HS-27A (cell line): ENCODE measurements at regions not wholly inside any gene's neighbourhood (a gene's known extent, or its start where the extent isn't known, plus 50 kb on each side); places are given as distances from the start of the nearest gene placed in this dataset.
"Not testable (repeated sequence)": the region's sequence is repeated elsewhere in the genome, so short reads cannot be mapped to it uniquely, and the experiment has no call there.

Source experiments
- DNase-seq: peaks from one replicate; pipeline ENCODE4 v3.0.0-alpha.2; 2012; ENCODE audit warnings: low read depth, missing footprints

DNA sequence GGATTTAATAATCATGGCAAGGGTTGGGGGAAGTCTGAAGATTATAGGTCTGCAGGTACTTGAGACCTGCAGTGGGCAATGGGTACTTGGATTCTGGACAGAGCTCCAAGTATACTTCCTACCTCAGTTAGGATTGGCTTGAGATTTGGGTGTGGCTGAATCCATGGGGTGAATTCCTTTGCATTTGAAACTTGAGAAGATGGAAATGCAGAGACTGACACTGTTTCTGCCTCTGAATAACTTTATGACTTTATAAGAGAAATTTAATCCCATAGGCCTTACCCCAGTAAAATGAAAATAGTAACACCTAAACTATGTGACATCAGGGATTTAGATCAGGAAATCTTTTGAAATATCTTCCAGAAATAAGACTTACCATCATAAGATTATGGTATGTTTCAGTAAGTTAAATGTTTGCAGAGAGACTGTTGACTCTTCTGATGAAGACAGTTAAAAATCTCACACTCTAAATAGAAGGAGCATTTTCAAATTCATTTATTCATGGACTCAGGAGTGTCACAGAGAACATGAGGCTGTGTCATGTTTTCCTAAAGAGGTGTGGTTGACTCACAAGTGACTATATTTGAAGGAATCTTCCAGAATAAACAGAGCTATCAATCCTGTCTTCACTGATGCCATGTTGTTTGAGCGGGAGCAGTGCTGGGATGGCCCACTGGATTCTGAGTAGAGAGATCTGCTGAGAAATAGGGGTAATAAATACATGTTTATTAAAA lies 513.5 kb upstream of the NR3C2 start:
- DNase-seq, result peak; percentile 40

DNA sequence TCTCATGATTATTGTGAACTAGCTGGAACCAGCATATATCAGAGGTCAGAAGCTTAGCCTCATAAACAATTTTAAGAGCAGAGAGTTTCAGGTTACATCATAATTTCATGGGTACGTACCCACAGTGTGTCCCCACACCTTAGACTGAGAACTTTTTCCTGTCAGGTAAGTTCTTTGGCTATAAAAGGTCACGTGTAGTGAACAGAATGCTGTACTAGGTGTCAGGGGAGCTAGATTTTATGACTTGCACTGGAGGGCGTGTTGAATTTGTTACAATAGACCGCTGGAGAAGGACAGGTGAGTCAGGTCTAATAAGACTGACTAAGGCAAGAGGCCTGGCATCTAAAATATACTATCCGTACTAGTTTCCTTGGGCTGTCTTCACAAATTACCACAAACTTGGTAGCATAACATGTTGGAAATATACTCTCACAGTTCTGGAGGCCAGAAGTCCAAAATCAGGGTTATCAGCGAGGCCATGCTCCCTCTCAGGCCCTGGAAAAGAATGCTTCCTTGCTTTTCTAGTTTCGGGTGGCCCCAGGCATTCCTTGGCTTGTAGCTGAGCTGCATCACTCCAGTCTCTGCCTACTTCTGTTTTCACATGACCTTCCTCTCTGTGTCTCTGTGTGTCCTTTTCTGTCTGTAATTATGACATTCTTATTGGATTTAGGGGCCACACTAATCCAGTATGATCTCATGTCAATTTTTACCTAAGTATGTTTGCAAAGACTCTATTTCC lies 512.0 kb upstream of the NR3C2 start:
- DNase-seq, result no peak

DNA sequence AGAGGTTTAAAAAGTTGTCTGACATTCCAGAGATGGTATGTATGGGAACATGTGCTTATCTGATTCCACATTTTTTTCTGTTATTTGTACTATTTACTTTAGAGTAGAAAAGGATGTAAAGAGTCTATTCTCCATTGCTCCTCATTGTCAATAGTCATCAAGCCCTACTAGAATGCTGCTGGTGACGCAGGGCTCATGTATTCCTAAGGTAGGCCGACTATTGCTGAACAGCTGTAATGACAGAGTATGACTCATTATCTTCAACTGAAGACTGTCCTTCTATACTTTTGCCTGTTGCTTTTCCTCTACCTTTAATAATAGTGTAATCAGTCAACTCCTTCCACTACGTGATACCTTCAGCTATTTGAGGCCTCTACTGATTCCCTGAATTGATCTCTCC lies 509.1 kb upstream of the NR3C2 start:
- no peak for DNase-seq

- DNase-seq, result no peak
Measured at GRCh38 chr4:148946271-148946670, 504.1 kb upstream of the NR3C2 start.

- DNase-seq, result no peak
Measured at GRCh38 chr4:148944839-148945219, 502.6 kb upstream of the NR3C2 start.

- DNase-seq, result no peak
Measured at GRCh38 chr4:148944136-148944838, 502.1 kb upstream of the NR3C2 start.

DNA sequence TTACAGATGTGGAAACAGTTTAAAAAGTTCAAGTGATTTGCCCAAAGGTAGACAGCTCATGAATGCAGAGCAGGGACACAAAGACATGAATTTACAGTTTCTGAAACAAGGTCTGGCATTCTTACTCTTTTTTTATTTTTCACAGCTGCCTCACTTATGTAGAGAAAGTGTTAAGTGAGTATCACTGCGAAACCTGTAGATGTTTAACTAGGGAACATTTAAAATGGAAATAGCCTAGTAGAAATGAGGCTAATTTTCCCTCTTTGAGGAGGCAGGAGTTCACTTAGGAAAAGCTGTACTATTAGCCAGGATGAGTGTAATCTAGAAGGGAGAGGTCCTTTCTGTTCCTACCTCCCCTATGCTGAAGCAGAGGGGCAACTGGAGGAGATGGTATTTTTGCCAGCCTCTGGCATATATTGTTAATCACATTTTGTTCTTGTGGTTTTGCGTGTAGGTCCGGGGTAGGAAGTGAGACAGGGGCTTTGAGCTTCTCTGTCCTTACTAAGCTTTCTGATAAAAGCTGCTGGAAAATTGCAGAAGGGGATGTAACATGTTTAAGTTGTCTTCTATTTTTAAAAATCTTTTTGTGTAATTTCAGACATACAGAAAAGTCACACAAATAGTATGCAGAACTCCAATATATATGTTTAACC lies 492.8 kb upstream of the NR3C2 start:
- DNase-seq, result no peak

DNA sequence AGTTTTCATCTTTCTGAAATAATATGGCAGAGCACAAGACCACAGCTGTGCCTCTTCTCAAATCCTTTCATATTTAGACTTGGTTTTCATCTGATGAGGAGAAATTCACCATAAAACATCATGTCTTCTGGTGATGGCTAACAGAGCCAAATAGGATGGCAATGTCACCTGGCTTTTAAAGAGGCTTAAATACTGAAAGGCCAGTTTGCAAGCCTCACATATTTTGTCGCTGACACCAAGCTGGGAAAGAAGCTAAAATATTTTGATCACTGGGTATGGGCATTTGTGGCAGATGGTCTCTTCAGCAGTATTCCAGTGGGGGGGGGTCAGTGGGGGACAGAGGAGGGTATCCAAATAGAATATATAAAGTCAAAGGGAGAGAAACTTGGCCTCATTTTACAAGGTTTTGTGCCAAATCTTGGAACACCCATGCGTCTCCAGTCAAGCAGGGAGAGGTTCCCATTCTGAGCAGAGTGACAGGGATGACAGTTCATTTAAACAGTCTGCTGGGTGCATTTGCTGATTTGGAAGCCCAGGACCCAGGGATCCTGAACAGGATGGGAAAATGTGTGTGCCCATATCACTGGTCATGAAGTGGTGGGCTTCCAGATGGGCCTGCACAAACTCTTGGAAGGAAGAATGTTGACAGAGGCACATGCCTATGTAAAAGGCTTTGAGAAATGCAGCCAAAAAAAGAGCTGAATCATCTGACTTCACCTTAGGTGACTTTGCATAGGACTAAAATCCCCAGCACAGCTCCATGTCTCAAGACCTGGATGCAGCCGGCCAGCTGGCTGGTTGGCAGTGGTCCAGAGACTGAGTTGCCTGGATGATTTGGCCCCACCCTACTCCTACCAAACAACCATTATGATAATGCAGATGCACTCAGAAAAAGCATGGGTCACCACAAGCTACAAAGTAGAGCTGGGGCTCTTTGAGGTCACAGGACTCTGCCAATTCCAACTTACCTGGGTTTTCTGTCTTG lies 484.4 kb upstream of the NR3C2 start:
- DNase-seq, result peak; percentile 33

DNA sequence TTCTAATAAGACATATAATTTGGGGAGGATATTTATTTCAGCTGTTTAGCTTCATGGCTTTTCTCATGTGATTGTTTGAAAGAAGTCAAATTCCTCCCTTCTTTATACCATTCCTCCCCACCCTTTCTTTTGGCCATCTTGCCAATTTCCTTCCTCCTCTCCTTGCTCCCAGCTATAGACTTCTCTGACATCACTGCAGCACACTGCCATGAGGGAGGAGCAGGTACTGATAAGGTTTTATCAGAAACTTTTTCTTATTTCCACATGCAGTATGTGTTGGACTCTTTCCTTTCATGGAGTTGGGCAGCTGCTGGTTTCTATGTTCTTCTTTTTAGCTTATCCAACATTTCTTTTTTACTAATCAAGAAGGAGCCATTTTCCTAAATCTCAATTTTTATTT lies 481.7 kb upstream of the NR3C2 start:
- no peak for DNase-seq

GRCh38 chr4:148922497-148922896 lies 480.3 kb upstream of the NR3C2 start:
- no peak for DNase-seq

DNA sequence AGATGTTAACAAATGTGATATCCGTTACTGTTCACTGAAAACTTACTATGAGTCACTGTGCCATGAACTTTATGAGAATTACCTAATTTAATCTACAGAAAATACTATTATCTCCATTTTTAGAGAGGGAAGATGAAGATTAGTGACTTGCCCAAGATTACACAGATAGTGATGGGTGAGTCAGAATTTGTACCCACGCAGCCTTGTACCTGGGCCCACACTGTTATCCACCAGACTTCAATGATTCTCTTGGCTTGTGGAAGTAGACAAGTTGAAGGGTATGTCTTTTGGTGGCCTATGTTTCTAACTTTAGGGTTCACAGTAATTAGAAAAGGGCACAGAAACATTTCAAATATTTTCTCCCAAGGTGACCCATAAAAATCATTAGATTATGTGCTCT lies 472.5 kb upstream of the NR3C2 start:
- DNase-seq, result no peak

- no peak for DNase-seq
Measured at GRCh38 chr4:148914301-148914700, 472.1 kb upstream of the NR3C2 start.

DNA sequence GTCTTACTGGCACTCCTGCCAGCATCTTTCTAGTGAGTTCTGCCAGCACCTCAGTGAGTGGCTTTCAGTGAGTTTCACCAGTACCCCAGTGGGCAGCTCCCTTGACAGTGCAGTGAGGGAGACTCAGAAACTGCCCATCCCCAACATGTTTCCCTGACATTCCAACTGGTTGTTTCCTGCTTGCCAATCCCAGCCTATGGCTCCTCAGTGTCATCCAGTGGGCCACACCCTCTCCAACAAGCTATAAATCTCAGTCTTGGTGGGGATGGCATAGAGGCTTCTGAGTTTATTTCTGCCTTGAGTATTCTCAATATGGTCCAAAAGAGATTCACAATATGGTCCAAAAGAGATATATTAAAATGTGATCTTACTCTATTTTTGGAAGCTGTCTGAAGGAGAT lies 461.2 kb upstream of the NR3C2 start:
- no peak for DNase-seq

DNA sequence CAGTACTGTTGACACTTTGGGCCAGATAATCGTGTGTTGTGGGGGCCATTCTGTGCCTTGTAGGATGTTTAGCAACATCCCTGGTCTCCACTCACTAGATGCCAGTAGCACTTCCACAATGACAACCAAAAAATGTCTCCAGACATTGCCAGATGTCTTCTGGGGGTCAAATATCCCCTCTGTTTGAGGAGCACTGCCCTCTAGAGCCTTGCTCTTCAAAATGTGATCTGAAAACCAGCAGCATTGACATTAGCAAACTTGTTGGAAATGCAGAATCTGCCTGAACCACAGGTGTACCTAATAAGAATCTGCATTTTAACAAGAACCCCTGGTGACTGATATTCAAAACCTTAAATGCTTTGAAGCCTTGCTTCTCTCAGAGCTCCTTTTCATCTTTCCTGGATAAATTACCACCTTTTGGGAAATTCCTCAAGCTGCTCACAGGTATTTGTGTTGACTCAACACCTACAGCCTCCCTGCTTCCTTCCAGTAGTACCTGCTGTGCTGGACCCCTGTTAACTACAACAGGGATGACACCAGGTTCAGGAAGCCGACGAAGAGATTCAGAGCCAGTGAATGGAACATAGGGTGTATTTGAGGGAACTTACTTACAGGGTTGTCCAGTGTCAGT lies 459.0 kb upstream of the NR3C2 start:
- DNase-seq, result no peak

DNA sequence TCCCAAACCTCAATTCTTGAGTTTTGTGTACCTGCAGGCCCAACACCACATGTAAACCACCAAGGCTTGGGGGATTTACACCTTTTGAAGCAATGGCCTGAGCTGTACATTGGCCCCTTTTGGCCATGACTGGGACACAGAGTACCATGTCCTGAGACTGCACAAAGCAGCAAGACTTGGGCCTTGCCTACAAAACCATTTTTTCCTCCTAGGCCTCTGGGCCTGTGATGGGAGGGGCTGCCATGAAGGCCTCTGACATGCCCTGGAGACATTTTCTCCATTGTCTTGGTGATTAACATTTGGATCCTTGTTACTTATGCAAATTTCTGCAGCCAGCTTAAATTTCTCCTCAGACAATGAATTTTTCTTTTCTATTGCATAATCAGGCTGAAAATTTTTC lies 455.9 kb upstream of the NR3C2 start:
- DNase-seq, result not testable (repeated sequence)

GRCh38 chr4:148893095-148893494 lies 450.9 kb upstream of the NR3C2 start:
- no peak for DNase-seq

GRCh38 chr4:148883891-148884290 lies 441.7 kb upstream of the NR3C2 start:
- DNase-seq, result no peak

GRCh38 chr4:148883435-148883834 lies 441.2 kb upstream of the NR3C2 start:
- DNase-seq, result no peak

GRCh38 chr4:148881860-148882643 lies 439.8 kb upstream of the NR3C2 start:
- DNase-seq, result no peak

- no peak for DNase-seq
Measured at GRCh38 chr4:148874331-148874730, 432.1 kb upstream of the NR3C2 start.
